GM18873 (cell line): ENCODE measurements at regions not wholly inside any gene's neighbourhood (a gene's known extent, or its start where the extent isn't known, plus 50 kb on each side); places are given as distances from the start of the nearest gene placed in this dataset.

ENCODE experiments used
- ATAC-seq: cut with Tn5 transposase; IDR thresholded peaks from one replicate; pipeline ENCODE4 v1.9.1; 2021; ENCODE audit warnings: mild to moderate bottlenecking, moderate library complexity, moderate number of reproducible peaks; ENCODE audit not compliant: unreplicated experiment, low FRiP score

DNA sequence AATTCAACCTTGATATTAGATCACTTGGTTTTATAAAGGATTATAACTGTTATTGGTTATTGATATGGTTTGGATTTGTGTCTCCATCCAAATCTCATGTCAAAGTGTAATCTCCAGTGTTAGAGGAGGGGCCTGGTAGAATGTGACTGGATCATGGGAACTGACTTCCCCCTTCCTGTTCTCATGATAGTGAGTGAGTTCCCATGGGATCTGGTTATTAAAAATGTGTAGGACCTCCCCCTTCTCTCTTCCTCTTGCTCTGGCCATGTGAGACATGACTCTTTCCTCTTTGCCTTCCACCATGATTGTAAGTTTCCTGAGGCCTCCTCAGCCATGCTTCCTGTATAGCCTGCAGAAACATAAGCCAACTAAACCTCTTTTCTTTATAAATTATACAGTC lies 136.0 kb upstream of the UBE2E2 start:
- ATAC-seq: no peak

DNA sequence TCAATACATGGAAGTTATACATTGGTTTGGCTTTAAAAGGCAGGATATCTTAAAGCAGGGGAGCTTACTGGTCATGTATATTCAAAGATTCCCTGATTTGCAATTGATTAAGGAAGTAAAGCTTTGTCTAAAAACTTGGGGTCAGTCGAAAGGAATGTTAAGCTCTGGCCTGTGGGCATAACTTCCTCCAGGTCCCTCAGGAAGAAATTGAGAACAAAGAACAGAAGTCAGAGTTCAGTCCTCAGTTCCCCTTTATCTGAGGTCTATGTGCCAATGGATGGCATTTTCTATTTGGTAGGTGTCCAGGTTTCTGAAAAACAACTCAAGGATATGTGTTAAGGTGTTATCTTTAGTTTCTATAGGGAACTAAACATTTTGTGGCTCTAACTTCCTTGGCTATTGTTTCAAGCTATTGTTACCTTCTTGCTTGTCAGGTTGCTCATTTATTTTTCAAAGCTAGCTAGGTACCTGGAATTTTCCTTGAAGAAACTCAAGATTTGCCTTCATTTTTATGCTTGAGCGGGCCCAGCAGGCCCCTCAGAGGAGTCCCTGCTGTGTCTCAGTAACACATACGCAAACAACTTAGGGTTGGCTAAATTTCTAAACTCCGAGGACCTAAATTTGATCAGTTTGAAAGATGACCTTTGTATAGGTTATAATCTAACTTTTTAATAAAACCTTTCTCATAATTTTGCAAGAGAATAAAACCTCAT lies 135.0 kb upstream of the UBE2E2 start:
- ATAC-seq: no peak

DNA sequence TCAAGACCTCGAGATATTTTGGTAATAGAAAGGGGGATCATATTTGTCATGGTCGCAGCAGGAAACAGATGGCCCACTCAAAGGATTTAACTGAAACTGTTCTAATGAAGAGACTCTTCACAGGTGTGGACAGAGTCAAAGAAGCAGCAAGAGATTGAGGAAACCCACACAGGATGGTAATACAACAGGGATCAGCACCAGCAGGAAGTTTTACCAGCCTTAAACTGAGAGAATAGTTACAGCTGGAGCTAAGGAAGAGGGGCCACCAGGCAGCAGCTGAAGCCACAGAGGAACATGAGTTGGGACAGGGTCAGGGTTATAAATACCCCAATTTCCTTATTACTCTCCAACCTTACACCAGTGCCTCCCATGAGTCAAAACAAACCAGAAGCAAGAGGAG lies 131.8 kb upstream of the UBE2E2 start:
- ATAC-seq: peak; percentile 35

DNA sequence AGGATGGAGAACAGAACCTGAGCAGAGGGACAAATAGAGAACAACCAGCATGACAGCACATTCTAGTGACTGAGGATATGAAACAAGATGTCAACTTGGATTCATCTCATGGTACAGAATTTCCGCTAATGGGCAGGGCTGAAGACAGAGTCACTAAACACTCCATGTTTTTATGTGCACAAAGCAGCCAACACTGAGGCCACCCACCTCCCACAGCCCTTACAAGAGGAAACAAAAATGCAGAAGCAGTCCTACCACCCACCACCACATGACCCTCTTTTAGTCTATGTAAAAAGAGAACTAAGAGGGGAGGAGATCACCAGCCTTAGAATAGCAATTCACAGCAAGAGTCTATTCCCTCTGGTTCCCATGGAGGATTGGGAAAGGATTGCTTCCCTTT lies 131.4 kb upstream of the UBE2E2 start:
- peak; percentile 39 for ATAC-seq

DNA sequence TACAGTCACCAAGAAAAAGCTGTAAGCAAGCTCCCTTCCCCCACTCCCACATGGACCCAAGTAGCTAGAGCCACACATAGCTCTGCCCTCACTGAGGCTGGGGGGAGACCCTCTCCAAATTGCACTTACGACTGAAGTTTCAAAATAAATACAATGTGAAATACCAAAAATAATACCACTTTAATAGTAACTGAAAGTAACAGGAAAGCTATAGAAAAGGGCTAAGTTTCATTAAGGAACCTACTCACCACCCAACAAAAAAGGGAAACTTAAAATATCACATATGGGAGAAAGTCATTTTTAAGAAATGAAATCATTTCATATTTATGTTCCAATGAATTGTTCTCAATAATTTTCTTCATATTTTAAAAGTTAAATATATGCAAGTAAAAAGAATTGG lies 130.4 kb upstream of the UBE2E2 start:
- ATAC-seq: no peak

DNA sequence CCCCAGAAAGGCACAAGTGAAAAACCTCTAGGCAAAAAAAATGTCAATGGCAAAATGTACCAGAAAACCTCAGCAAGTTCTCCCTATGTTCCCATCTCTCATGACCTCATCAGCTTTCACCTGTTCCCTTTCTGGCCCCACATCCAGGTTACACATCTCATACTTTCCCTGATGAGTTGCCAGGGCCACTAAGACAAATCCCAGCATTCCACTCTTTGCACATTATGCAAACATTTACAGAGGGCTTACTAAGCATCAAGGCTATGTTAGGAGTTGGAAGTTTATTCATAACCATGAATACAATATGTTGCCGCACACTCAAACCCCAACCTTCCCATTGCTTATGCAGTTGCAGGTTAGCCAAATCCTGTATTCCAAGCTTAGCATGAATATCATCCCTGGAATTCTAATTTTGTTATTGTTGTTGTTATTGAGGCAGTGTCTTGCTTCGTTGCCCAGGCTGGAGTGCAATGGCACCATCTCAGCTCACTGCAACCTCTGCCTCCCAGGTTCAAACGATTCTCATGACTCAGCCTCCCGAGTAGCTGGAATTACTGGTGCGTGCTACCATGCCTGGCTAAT lies 129.3 kb upstream of the UBE2E2 start:
- ATAC-seq: no peak

DNA sequence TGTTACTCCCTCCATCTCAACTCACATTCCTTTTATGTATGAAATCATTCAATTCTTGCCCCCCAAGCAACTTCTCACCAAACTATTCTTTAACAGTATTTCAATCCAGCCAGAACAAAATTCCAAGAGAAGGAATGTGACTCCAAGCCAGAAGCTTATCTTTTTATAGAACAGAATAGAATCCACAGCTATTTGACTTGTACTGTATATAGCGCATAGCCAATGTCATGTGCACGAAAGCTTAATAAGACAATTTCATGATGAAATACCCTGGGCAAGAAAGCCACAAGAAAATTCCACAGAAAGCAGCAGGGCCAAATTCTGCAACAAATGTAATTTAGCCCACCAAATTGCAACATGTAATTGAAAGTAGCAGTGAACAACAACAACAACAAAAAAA lies 127.6 kb upstream of the UBE2E2 start:
- no peak for ATAC-seq

DNA sequence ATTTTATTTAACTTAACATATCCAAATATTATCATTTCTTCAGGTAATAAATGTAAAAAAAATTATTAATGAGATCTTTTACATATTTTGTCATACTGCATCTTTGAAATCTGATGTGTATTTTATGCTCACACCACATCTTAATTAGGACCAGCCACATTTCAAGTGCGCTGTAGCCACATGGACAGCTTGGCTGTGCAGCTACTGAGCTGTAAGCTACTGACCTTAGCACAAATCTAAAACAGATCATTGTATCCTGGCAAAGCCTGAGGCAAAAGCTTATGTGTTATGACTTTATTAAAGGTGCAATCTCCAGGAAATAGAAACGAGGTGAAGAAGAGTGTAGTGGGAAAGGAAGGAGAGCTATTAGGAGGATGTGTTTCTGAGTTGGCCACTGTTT lies 126.7 kb upstream of the UBE2E2 start:
- ATAC-seq: no peak

DNA sequence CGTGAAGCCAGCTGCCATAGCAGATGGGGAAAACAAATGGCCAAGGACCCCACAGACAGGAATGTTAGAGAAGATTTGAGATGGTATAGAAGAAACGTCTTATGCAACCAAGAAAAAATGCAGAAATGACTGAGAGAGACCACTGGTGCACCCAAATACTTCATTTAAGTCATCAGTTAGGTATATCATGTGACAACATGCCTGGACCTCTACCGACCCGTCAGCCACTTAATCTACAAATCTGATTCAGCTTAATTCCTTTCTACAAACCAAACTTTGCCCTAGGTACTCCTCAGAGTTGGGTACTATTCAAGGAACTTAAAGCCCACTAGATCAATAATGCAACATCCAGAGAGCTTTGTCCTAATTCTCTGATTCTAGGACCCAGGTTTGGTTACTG lies 126.0 kb upstream of the UBE2E2 start:
- ATAC-seq: no peak

DNA sequence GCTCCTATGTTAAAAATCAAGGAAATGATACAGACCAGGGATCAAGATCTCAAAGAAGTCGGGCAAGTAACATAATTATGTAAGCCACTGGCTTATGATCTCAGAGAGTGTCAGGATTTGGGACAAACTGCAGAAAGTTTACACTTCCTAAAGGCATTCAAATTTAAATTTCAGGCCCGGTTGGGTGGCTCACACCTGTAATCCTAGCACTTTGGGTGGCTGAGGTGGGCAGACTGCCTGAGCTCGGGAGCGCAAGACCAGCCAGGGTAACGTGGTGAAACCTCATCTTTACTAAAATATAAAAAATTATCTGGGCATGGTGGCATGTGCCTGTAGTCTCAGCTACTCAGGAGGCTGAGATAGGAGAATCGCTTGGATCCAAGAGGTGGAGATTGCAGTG lies 124.4 kb upstream of the UBE2E2 start:
- no peak for ATAC-seq

DNA sequence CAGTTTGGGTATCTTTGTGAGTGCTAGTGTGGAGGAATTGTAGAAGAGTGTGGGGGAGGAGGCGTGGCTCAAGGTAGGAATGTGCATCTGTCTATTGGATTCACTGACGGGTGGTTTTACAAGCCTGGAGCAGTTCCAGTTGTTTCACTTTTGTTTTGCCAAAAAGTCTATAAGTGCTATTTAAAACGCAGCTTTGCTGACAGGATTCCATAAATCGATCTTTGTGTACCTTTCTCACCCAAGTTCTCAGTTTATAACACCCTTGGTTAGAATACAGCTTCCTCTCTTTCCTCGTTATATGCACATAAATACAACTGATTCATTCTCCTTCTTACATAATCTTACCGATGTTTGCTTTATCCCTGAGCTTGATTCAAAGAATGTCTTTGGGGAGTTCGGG lies 123.2 kb upstream of the UBE2E2 start:
- no peak for ATAC-seq

DNA sequence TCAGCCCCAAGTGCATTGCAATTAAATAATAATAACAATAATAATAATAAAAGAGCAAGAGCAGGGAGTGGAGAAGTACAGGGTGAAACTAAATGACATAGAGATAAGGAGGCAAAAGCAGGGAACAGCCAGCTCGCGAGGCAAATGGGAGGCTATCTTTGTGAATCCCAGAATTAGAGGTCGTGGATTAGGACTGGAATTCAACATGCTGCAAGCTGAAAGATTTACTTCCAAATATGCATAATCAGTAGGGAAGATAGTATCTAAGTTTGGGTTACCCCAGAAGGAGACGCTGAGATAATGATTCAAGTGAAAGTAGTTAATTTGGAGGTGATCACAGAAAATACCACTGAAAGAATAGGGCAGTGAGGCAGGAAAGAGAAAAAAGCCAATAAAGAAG lies 119.4 kb upstream of the UBE2E2 start:
- ATAC-seq: no peak

DNA sequence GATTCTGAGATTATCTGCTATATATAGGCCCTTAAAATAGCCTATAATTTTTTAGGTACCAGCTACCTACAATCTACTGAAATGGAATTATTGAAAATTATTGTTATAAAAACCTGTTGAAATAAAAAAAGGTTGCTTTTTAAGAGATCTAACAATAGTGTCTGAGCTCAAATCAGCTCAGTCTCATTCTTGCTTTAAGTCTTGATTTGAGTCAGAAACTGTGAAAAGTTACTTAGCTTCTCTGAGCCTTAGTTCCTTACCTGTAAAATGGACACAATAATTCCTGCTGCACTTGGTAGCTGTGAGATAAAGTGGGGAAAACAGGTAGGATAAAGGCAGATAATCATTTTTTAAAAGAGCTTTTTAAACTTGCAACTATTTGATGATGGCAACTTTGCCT lies 118.8 kb upstream of the UBE2E2 start:
- ATAC-seq: no peak

DNA sequence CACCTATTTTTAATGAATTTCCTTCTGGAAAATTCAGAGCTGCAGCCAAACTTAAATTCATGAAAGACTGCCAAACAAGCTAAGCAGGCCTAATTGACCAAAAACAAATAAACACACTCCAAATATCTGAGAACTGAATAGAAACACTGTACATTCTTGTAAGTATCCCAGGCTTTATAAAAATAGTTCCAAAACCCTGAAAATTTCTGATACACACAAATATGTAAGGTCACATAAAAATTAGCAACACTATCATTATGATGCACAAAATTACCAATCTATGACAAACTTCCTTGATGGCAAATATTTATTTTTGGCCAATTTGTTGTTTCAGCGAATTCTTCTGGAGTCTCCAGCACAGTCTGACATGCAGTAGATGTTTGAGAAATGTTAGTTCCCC lies 117.9 kb upstream of the UBE2E2 start:
- no peak for ATAC-seq

DNA sequence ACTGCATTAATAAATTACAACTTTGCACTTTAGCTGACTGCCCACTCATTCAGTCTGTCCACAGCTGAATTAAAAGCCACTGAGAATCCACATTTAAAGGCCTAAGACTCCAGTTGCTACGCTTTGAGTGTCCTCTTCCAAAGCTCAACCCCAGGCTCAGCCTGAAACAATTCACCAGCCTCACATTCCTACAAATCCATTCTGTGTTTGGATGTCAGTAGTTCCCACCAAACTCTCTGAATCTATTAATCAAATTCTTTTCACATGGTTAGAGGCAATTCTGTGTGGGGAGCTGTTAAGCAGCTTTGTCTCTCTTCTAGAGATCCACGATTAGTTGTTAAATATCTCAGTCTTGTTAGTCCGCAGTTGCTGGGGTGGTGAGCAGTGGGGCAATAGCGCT lies 116.8 kb upstream of the UBE2E2 start:
- ATAC-seq: no peak

DNA sequence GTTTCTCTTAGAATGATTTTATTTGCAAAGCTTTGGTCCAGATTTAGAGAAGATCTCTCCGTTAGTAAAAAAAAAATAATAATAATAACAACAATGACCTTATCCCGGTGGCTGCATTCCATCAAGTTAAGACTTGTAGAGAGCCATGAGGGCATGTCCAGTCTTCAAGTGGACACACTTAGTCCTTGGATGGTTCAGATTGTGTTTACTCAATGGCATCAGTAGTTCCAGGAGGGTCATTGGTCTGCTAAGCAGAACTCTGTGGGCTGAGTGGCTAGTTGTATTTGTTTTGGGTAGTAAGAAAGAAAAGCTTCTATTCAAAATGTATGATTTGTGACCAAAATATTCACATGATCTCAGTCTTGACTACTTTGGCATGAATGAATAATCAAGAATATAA lies 116.3 kb upstream of the UBE2E2 start:
- ATAC-seq: no peak

DNA sequence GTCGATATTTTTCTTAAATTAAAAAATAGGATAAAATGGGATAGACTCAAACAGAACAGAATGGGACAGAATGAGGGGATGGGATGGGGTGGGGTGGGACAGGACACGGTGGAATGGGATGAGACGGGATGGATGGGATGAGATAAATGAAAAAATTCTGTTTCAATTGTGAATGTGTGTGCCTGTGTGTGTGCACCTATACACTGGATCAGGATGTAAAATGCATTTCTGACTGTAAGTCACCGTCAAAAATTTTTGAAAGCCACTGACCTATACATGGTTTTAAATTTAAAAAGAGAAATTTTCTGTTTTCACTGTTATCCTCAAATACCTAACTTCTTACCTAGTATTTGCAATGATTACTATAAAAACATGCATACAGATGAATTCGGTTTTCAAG lies 108.7 kb upstream of the UBE2E2 start:
- no peak for ATAC-seq

DNA sequence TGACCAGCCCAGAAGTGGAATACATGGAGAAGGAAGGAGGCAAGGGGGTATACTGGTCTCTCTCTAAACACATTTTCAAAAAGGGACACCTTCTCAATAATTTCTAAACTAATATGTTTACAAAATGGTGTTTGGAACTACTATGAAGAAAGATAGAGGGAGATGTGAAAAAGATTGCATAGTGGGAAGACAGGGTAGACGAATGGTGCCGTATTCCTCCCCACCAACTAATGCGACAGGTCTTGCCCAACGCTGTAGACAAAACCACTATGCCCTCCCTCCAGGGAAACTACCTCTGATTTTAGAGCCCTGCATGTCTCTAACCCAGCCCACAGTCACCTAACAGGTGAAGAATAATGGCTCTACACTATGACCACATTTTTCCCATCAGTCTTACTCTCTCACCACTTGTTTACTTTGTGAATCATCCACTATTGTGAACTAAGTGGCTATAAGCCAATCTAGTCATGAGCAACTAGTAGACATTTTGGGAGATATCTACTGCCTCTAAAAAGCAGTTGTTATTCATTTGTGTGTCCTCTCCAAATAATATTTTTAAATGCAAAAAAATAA lies 108.2 kb upstream of the UBE2E2 start:
- ATAC-seq: no peak

DNA sequence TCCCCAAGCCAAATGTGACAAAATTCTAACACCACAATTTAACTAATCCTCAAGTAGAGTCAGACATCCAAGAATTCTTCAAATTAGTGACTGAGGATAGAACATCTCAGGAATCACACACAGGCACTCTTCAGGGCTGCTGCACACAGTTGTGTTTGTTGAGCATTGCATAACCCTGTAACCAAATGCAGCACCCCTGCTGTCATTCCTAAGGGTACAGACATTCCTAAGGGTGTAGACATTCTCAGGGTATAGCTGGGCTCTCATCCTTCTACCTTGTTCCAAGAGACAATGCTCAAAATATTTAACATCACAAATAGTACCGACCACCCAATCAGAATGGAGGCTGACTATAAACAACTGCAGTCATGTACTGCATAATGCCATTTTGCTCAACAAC lies 107.1 kb upstream of the UBE2E2 start:
- ATAC-seq: no peak

DNA sequence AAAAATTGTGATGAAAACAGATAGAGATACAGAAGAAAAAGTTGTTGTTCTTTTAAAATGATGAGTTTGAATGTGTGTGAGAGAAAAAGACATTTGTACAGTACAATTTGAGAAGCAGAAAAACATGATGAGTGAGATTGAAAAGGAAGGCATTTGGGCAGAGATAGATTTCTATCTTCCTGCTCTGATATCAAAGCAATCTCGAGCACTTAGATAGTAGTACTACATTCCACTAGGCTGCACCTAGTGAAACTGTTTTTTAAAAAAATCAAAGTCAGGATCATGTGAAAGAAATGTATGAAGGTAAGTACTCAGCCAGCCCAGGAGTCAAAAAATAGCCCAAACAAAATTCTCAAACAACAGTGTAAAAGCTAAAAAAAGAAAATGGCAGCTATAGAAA lies 104.1 kb upstream of the UBE2E2 start:
- no peak for ATAC-seq

DNA sequence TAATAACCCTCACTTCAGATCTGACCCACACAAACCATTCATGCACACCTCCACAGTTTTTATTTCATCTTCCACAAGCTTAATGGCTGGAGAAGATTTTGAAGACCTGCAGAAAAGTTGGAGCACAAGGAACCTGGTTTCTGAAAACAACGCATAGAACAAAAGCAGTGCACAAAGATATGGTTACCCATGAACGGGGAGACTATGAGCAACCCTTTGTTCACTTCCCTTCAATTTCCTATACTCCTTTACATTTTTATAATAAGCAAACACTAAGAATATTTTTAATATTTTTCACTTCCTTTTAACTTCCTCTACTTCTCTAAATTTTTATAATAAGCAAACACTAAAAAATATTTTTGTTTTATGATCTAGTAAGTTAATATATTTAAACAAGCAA lies 103.5 kb upstream of the UBE2E2 start:
- no peak for ATAC-seq

DNA sequence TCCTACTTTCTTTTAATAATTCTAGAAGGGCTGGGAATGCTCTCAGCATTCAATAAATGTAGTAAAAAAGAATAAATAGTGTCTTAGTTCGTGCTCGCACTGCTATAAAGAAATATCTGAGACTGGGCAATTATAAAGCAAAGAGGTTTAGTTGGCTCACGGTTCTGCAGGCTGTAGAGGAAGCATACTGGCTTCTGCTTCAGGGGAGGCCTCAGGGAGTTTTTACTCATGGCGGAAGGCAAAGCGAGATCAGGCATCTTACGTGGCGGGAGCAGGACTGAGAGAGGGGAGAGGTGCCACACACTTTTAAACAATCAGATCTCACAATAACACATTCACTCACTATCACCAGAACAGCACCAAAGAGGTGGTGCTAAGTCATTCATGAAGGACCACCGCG lies 103.0 kb upstream of the UBE2E2 start:
- no peak for ATAC-seq
